ENCODE measurements at regions not wholly inside any gene's neighbourhood (a gene's known extent, or its start where the extent isn't known, plus 50 kb on each side); places are given as distances from the start of the nearest gene placed in this dataset.

- FAIRE-seq, result no peak
These were observed 120.0 kb downstream of the IRF8 start for GRCh38 chr16:86018941-86019340.

- no peak for FAIRE-seq
These were observed 120.6 kb downstream of the IRF8 start for GRCh38 chr16:86019446-86020047.

GRCh38 chr16:86020971-86021370 is 122.0 kb downstream of the IRF8 start:
- FAIRE-seq, result no peak

DNA sequence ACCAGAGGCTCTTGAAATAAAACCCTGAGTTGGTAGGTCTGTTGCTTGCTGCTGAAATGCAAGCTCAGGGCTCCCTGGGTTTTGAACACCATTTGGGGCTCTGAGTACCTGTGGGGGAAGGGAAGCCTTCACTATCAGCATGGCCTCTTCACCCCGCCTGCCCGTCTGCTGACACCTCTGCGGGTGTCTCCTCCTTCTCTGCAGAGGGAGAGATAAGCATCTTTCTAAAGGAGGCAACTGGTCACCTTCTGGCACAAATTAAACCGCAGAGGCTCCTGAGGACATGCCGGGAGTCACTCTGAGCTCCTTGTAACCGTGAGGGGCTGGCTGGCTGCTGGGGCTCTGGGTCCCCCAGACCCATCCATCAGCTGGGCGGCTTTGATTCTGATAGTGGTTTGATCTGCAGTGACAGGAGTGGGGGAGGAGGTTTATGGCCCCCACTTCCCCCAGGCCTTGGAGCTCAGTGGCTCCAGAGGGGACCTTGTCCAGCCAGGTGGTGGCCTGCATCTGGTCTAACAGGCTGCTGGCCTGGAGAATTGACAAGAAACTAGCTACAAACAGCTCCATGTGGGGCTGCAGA is 123.5 kb downstream of the IRF8 start:
- FAIRE-seq, result no peak

DNA sequence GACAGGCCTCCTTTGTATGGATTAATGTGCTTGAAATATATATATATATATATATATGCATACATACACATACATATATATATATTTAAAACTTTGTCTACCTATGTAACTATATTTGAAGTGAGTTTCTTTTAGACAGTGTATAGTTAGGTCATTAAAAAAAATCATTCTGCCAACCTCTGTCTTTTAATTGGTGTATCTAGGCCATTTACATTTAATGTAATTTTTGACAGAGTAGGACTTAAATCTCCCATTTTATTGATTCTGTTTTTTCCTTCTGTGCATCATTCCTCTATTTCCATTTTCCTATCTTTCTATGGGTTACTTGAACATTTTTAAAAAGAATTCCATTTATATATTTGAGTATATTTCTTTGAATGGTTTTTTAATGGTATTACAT is 125.2 kb downstream of the IRF8 start:
- FAIRE-seq, result no peak

DNA sequence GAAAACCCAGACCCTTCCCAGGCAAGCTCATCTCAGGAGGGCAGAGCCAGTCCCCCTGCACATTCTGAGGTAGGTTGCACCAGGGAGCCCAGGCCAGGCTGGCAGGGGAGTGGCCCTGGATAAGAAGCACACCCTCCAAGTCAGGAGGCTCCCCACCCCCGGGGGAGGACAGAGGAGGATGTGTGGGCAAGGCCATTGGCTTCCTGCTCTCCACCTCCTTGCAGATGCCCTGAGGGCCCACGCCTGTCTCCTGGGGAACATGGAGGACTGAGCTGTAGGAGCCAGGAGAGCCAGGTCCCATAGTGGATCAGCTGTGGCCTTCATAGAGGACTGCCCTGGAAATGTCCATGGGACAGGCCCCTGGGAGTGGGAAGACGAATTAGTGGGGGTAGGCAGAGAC is 126.7 kb downstream of the IRF8 start:
- FAIRE-seq, result no peak

- FAIRE-seq, result no peak
These were observed 127.4 kb downstream of the IRF8 start for GRCh38 chr16:86026171-86026910.

- no peak for FAIRE-seq
These were observed 128.0 kb downstream of the IRF8 start for GRCh38 chr16:86026916-86027315.

GRCh38 chr16:86027373-86028126 is 128.6 kb downstream of the IRF8 start:
- no peak for FAIRE-seq

GRCh38 chr16:86029131-86029741 is 130.3 kb downstream of the IRF8 start:
- no peak for FAIRE-seq

DNA sequence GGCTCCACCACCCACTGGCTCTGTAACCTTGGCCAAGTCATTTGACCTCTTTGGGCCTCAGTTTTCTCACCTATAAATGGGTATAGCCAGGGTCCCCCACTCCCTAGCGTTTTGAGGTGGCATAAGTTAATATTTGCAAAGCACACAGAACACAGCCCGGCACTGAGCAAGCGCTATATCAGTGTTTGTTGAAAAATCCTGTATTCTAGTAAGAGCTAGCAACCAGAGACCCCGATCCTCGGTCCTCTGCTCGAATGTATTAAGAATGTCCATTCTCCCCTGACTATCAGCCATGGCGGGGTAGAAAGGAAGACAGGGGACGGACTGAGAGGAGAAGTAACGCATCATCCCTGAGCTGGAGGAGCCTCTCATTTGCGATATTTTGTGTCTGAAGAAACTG is 131.2 kb downstream of the IRF8 start:
- no peak for FAIRE-seq

GRCh38 chr16:86031141-86031678 is 132.2 kb downstream of the IRF8 start:
- no peak for FAIRE-seq

GRCh38 chr16:86033016-86033474 is 134.1 kb downstream of the IRF8 start:
- no peak for FAIRE-seq

DNA sequence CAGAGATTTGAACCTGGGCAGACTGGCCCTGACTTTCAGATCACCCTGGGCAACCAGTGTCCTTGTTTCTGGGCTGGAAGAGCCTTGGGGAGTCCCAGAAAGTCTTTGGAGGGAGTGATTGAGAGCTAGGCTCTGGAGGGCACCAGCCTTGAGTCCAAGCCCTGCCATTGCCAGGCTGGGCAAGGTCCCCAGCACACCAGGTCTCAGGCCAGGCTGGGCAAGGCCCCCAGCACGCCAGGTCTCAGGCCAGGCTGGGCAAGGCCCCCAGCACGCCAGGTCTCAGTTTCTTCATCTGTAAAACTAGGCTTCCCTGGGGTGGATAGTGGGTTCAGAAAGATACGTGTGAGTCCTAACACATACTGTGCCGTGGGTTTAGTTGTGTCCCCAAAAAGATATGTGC is 135.0 kb downstream of the IRF8 start:
- FAIRE-seq, result no peak

GRCh38 chr16:86034421-86034919 is 135.5 kb downstream of the IRF8 start:
- FAIRE-seq, result no peak

DNA sequence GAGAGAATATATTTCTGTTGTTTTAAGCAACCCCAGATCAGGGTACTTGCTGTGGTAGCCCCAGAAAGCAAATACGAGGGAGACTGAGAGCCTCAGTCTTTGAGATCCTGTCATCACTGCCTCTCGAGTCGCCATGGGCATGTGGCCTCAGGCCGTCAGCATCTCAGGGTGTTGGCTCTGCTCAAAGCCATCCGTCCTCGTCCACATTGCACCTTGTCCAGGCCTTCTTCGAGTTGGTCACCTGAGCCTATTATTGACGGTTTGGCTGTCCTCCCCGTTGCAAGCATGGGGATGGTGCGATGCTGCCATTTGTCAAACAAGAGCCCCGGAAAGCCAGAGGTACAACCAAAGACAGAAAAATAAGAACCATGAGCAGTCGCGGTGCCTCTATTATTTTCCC is 136.9 kb downstream of the IRF8 start:
- FAIRE-seq, result no peak

GRCh38 chr16:86037999-86038925 is 139.3 kb downstream of the IRF8 start:
- no peak for FAIRE-seq

- no peak for FAIRE-seq
These were observed 140.0 kb downstream of the IRF8 start for GRCh38 chr16:86038926-86039310.

GRCh38 chr16:86039606-86040005 is 140.6 kb downstream of the IRF8 start:
- no peak for FAIRE-seq

- no peak for FAIRE-seq
These were observed 141.5 kb downstream of the IRF8 start for GRCh38 chr16:86040496-86040895.

DNA sequence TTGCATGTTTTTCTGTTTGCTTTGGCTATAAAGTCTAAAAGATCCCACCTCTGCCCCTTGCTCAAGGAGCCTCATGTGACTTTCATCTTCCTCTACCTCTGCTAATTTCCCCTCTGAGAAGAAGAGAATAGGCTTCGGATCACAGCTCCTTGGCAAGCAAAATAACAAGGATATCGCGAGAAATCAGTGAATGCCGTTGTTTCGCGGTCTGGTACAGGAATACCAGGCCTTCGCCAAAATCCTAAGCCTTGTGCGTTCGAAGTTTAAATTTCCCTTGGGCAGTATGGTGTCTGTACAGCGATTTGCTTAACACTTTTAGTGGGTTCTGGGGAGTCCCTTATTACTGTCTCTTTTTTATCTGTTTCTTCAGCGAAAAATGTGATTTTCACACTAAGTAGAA is 142.3 kb downstream of the IRF8 start:
- no peak for FAIRE-seq
